H1 (cell line): ENCODE measurements at regions not wholly inside any gene's neighbourhood (a gene's known extent, or its start where the extent isn't known, plus 50 kb on each side); places are given as distances from the start of the nearest gene placed in this dataset.

Experiments used
- RAD21 ChIP-seq, 2 experiments: IDR thresholded peaks in 1 of 2; conservative IDR thresholded peaks in 1 of 2; 2 replicates each; pipeline ENCODE4 v1.6.1; 2011; ENCODE audit warnings: low read depth in 2 of 2, low read length in 2 of 2, improper control_type of control experiment in 1 of 2, inconsistent platforms in 1 of 2, mild to moderate bottlenecking in 1 of 2, moderate library complexity in 1 of 2

- peak; percentile 81 to 85 for TF ChIP-seq RAD21 (IDR thresholded peaks at IDR 0.05 in 1 of 2, conservative IDR thresholded peaks at IDR 0.05 in 1 of 2; ENCODE audit: low read depth in 2 of 2, low read length in 2 of 2)
These were observed 56.8 kb upstream of the FAM171A1 start (continued) for GRCh38 chr10:15427843-15428414.
